HL-60 (cell line): ENCODE measurements at regions not wholly inside any gene's neighbourhood (a gene's known extent, or its start where the extent isn't known, plus 50 kb on each side); places are given as distances from the start of the nearest gene placed in this dataset.

Source experiments
- DNase-seq, 2 experiments: peaks; one replicate each; pipeline ENCODE4 v3.0.0-alpha.2; 2010 to 2020; ENCODE audit warnings: low read depth in 1 of 2, low spot score in 1 of 2
- H3K27ac ChIP-seq: fragments of 250-450 bp; sonication (Bioruptor Pico); replicated peaks from 2 replicates; pipeline ENCODE4 v1.5.1; 2020; ENCODE audit warnings: mild to moderate bottlenecking, moderate library complexity
- H3K27me3 ChIP-seq: fragments of 250-450 bp; sonication (Bioruptor Pico); 2 replicates; pipeline ENCODE4 v1.5.1; 2021; ENCODE audit warnings: mild to moderate bottlenecking, moderate library complexity; ENCODE audit not compliant: insufficient read depth, poor library complexity, severe bottlenecking
- H3K4me3 ChIP-seq: replicated peaks from 2 replicates; pipeline ENCODE4 v1.5.1; 2011; ENCODE audit warnings: mild to moderate bottlenecking, control low read depth, low read length; ENCODE audit not compliant: insufficient read depth
- CTCF ChIP-seq: IDR thresholded peaks from one replicate; pipeline ENCODE4 v1.5.1; 2011; ENCODE audit warnings: low read length, control low read depth, inconsistent platforms; ENCODE audit not compliant: insufficient read depth
- GABPA ChIP-seq: IDR thresholded peaks from 2 replicates; pipeline ENCODE4 v1.6.1; 2012; ENCODE audit warnings: low read depth
- POLR2AphosphoS5 ChIP-seq: IDR thresholded peaks from 2 replicates; pipeline ENCODE4 v1.6.1; 2012; ENCODE audit warnings: low read depth
- SPI1 ChIP-seq: IDR thresholded peaks from 2 replicates; pipeline ENCODE4 v1.6.1; 2012; ENCODE audit warnings: low read depth, mild to moderate bottlenecking, borderline replicate concordance
- TF ChIP-seq, protein P1 (sequence below): IDR thresholded peaks from 2 replicates; pipeline ENCODE4 v1.6.1; 2012; ENCODE audit warnings: low read depth; ENCODE audit not compliant: insufficient replicate concordance

- H3K4me3 ChIP-seq = no peak overlapping the region
- H3K27me3 ChIP-seq = no peaks in the 10 kb centered on the region
- no peak for DNase-seq
- TF ChIP-seq CTCF (no peak), POLR2AphosphoS5 (no peak), SPI1 (no peak), GABPA (no peak)
- TF ChIP-seq, protein P1, sequence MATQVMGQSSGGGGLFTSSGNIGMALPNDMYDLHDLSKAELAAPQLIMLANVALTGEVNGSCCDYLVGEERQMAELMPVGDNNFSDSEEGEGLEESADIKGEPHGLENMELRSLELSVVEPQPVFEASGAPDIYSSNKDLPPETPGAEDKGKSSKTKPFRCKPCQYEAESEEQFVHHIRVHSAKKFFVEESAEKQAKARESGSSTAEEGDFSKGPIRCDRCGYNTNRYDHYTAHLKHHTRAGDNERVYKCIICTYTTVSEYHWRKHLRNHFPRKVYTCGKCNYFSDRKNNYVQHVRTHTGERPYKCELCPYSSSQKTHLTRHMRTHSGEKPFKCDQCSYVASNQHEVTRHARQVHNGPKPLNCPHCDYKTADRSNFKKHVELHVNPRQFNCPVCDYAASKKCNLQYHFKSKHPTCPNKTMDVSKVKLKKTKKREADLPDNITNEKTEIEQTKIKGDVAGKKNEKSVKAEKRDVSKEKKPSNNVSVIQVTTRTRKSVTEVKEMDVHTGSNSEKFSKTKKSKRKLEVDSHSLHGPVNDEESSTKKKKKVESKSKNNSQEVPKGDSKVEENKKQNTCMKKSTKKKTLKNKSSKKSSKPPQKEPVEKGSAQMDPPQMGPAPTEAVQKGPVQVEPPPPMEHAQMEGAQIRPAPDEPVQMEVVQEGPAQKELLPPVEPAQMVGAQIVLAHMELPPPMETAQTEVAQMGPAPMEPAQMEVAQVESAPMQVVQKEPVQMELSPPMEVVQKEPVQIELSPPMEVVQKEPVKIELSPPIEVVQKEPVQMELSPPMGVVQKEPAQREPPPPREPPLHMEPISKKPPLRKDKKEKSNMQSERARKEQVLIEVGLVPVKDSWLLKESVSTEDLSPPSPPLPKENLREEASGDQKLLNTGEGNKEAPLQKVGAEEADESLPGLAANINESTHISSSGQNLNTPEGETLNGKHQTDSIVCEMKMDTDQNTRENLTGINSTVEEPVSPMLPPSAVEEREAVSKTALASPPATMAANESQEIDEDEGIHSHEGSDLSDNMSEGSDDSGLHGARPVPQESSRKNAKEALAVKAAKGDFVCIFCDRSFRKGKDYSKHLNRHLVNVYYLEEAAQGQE = no peak
- no peak overlapping the region for H3K27ac ChIP-seq
Measured at GRCh38 chr7:98464558-98464940, 63.7 kb upstream of the BAIAP2L1 start.

GRCh38 chr7:98463837-98464557, 63.1 kb upstream of the BAIAP2L1 start:
- no peaks in the 10 kb centered on the region for H3K27me3 ChIP-seq
- no peak overlapping the region for H3K27ac ChIP-seq
- no peak for DNase-seq
- no peak overlapping the region for H3K4me3 ChIP-seq
- TF ChIP-seq SPI1 = no peak
- no peak for TF ChIP-seq POLR2AphosphoS5
- no peak for TF ChIP-seq CTCF

DNA sequence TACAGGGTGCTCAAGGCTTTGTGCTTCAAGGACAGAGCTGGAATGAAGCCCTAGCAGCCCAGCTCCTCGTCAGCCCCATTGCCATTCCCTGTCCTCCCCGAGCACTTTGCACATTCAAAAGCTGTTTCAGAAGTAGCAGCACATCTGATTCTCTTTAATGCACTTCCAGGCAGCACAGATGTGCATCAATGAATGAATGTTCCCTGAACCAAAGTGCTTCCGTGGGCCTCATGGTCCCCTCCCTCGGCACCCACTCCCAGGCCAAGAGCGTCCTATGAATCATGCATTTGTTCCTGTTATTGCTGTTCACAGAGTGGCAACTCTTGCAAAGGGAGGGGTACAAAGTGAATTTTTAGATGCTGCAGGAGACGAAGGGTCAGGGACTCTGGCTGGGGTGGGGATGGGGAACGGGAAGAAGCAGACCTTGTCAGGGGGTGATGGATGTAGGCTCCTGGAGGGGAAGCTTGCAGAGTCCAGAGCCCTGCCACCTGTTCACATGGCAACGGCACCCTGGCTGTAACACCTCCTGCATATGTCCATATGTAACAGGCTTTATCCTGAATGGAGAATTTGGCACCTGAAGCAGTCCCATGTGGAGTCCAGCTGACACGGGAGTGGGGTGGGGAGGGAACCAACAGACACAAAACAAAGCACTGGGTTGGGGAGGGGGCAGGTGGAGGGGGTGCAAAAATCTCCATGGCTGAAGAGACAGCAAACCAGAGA, 62.2 kb upstream of the BAIAP2L1 start:
- TF ChIP-seq POLR2AphosphoS5 (no peak), CTCF (no peak), SPI1 (no peak), GABPA (no peak)
- TF ChIP-seq, protein P1 = no peak

More for the DNA sequence above, 62.2 kb upstream of the BAIAP2L1 start:
- DNase-seq = no peak
- no peak overlapping the region for H3K27ac ChIP-seq
- H3K27me3 ChIP-seq = no peaks in the 10 kb centered on the region
- H3K4me3 ChIP-seq = no peak overlapping the region
